Liver (tissue), 3 donors: ENCODE measurements at regions not wholly inside any gene's neighbourhood (a gene's known extent, or its start where the extent isn't known, plus 50 kb on each side); places are given as distances from the start of the nearest gene placed in this dataset.

ENCODE experiments used
- HNF4G ChIP-seq: IDR thresholded peaks from 2 replicates; pipeline ENCODE4 v1.6.1; 2016; ENCODE audit warnings: antibody characterized with exemption
- JUND ChIP-seq, 2 donors: IDR thresholded peaks; 2 replicates each; pipeline ENCODE4 v1.6.1; 2016; ENCODE audit warnings: antibody characterized with exemption in 2 of 2
- RXRA ChIP-seq, 2 donors: IDR thresholded peaks; 2 replicates each; pipeline ENCODE4 v1.6.1; 2017 to 2018; ENCODE audit warnings: antibody characterized with exemption in 2 of 2, mild to moderate bottlenecking in 1 of 2
- YY1 ChIP-seq: IDR thresholded peaks from 2 replicates; pipeline ENCODE4 v1.6.1; 2016; ENCODE audit warnings: antibody characterized with exemption, mild to moderate bottlenecking
- TF ChIP-seq, protein P1 (sequence below): fragments of 150-350 bp; IDR thresholded peaks from 2 replicates; pipeline ENCODE4 v1.5.1; 2017; ENCODE audit warnings: improper control_type of control experiment, low read depth, low read length; ENCODE audit not compliant: missing input control
- TF ChIP-seq, protein P2 (sequence below): IDR thresholded peaks from 2 replicates; pipeline ENCODE4 v1.6.1; 2016; ENCODE audit warnings: antibody characterized with exemption
- TF ChIP-seq, protein P3 (sequence below): IDR thresholded peaks from 2 replicates; pipeline ENCODE4 v1.6.1; 2016; ENCODE audit warnings: antibody characterized with exemption
- donor health status: healthy.
- donor health status: healthy.

DNA sequence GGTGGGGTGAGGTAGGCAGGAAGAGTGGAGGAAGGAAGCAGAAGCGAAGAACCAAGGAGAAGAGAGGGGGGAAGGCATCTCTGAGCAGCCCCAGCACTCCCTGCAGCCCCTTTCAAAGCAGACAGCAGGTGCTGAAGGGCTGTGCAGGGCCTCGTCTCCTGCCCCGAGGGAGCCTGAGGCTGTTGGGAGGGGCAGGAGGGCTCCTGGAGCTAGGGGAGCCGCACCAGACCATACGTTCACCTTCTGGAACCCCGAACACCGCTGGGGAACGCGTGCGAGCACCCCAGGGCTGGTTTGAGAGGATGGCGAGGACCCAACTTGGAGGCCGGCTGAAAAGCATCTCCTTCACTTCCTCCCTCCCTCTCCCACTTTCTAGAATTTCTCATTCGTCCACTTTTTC, 259.8 kb downstream of the FAM43A start:
- TF ChIP-seq, protein P1, sequence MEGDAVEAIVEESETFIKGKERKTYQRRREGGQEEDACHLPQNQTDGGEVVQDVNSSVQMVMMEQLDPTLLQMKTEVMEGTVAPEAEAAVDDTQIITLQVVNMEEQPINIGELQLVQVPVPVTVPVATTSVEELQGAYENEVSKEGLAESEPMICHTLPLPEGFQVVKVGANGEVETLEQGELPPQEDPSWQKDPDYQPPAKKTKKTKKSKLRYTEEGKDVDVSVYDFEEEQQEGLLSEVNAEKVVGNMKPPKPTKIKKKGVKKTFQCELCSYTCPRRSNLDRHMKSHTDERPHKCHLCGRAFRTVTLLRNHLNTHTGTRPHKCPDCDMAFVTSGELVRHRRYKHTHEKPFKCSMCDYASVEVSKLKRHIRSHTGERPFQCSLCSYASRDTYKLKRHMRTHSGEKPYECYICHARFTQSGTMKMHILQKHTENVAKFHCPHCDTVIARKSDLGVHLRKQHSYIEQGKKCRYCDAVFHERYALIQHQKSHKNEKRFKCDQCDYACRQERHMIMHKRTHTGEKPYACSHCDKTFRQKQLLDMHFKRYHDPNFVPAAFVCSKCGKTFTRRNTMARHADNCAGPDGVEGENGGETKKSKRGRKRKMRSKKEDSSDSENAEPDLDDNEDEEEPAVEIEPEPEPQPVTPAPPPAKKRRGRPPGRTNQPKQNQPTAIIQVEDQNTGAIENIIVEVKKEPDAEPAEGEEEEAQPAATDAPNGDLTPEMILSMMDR = no peak
- TF ChIP-seq YY1 = no peak
- TF ChIP-seq, protein P2, sequence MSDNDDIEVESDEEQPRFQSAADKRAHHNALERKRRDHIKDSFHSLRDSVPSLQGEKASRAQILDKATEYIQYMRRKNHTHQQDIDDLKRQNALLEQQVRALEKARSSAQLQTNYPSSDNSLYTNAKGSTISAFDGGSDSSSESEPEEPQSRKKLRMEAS = no peak
- TF ChIP-seq HNF4G = no peak
- TF ChIP-seq JUND (IDR thresholded peaks at IDR 0.05) = no peak
- TF ChIP-seq, protein P3, sequence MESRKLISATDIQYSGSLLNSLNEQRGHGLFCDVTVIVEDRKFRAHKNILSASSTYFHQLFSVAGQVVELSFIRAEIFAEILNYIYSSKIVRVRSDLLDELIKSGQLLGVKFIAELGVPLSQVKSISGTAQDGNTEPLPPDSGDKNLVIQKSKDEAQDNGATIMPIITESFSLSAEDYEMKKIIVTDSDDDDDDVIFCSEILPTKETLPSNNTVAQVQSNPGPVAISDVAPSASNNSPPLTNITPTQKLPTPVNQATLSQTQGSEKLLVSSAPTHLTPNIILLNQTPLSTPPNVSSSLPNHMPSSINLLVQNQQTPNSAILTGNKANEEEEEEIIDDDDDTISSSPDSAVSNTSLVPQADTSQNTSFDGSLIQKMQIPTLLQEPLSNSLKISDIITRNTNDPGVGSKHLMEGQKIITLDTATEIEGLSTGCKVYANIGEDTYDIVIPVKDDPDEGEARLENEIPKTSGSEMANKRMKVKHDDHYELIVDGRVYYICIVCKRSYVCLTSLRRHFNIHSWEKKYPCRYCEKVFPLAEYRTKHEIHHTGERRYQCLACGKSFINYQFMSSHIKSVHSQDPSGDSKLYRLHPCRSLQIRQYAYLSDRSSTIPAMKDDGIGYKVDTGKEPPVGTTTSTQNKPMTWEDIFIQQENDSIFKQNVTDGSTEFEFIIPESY = no peak
- TF ChIP-seq RXRA (IDR thresholded peaks at IDR 0.05) = no peak
